Stimulated activated CD4-positive, alpha-beta T cell treated with anti-CD3 and anti-CD28 coated beads, Interleukin-1b, Interleukin-23, amount 100 ng/mL, for 48 hours (primary cell): ENCODE measurements at regions not wholly inside any gene's neighbourhood (a gene's known extent, or its start where the extent isn't known, plus 50 kb on each side); places are given as distances from the start of the nearest gene placed in this dataset.
"Not testable (repeated sequence)": the region's sequence is repeated elsewhere in the genome, so short reads cannot be mapped to it uniquely, and the experiment has no call there.

Experiments
- DNase-seq: peaks from one replicate; pipeline ENCODE4 v3.0.0-alpha.2; 2020

GRCh38 chr18:26648509-26649192 lies 100.3 kb upstream of the KCTD1 start:
- no peak for DNase-seq

- DNase-seq, result no peak
Measured at GRCh38 chr18:26646901-26647300, 98.5 kb upstream of the KCTD1 start.

GRCh38 chr18:26642440-26643348 lies 94.3 kb upstream of the KCTD1 start:
- no peak for DNase-seq

- DNase-seq, result no peak
Measured at GRCh38 chr18:26640541-26640940, 92.2 kb upstream of the KCTD1 start.

DNA sequence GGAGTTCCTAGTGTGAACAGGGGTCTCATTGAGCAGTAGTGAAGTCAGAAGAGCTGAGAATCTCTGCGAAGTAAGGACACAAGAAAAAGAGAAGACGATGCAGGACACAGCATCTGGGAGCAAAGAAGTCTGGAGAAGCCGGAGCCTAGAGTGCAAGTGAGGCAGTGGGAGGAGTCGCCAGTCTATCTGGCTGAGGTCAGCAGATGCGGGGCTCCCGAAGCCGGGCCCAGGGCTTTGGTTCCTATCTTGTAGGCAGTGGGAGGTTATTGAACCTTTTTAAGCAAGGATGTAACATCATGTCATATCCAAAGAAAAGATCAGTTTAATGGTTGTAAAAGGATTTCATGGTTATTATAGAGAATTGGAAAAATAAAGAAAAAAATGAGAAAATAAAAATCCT lies 90.8 kb upstream of the KCTD1 start:
- no peak for DNase-seq

DNA sequence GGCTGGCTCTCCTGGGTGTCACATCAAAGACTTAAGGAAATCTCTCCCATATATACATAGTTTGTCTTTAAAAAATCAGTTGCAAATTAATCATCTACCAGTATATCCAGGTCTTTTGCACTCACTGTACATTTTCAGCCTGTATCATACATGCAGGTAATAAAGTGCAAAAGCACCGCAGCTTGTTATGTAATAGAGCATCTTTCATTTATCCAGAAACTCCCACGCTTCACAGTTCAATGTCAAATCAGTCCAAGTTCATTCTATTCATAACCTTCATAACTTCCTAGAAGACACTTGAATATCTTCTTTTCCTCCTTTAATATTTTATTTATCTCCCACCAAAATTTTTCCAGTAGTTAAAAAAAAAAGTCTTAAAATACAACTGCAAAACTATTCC lies 89.6 kb upstream of the KCTD1 start:
- no peak for DNase-seq

DNA sequence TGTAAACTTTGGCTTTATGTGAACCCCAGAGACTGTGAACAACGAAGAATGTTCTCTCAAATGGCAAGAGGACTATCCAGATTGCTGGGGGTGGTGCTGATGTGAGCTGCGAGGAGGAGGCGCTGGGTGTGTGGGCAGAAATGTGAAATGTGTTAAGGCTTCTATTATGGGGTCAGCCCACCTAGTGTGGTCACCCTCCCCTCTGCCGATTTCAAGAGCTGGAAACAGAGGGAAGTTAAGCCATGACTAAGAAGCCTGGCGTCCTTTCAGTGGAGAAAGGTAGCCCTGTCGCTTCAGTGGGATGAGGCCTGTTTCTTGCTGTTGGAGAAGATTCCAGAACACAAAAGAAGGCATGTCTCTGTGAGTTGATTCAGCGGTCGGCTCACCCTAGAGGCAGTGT lies 89.0 kb upstream of the KCTD1 start:
- no peak for DNase-seq

DNA sequence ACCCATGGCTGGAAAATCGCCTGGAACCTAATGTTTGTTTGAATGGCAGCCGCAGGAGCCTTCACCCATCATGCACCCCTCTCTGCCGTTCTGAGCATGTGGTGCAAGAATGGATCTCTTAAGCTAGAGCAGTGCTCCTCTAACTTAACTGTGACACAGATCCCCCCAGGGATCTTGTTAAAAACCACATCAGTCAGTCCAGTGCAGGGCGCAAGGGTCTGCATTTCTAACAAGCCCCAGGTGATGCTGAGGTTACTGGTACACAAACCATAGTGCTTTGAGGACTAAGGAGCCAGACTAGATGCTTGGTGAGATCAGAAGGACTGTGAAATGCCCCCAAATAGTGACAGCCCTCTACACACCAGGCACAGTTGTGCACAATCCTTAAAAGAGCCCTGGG lies 87.1 kb upstream of the KCTD1 start:
- DNase-seq, result no peak

- no peak for DNase-seq
Measured at GRCh38 chr18:26634631-26635030, 86.3 kb upstream of the KCTD1 start.

DNA sequence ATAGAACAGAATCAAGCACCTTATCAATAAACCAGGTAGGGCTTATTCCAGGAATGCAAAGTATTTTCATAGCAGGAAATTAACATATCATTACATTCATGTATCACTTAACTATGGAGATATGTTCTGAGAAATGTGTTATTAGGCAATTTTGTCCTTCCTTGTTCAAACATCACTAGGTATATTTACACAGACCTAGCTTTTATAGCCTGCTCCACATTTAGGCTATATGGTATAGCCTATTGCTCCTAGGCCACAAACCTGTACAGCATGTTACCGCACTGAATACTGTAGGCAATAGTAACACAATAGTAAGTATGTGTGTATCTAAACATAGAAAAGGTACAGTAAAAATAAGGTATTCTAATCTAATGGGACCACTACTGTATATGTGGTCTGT lies 82.8 kb upstream of the KCTD1 start:
- DNase-seq, result no peak

GRCh38 chr18:26630596-26630995 lies 82.2 kb upstream of the KCTD1 start:
- DNase-seq, result no peak

DNA sequence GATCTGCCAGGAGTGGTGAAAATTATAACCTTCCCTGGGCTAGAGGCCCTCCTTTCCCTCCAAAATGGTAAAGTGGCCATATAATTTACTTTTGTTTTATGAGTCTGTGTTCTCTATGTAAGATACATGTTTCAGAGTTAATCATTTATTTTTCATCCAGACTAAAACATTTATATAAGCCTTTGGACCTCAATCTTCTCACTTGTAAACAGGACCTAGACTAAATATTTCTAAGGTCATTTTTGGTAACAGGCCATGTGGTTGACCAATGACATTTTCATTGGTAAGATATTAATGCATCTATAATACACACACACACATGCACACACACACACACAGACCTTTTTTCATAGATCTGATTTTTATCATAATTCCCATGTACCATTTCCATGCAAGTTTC lies 79.7 kb upstream of the KCTD1 start:
- DNase-seq, result no peak

DNA sequence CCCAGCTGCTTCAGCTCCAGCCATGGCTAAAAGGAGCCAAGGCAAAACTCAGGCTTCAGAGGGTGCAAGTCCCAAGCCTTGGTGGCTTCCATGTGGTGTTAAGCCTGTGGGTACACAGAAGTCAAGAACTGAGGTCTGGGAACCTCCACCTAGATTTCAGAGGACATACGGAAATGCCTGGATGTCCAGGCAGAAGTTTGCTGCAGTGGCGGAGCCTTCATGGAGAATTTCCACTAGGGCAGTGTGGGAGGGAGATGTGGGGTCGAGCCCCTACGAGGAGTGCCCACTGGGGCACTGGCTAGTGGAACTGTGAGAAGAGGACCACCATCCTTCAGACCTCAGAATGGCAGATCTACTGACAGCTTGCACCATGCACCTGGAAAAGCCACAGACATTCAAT lies 76.1 kb upstream of the KCTD1 start:
- no peak for DNase-seq

DNA sequence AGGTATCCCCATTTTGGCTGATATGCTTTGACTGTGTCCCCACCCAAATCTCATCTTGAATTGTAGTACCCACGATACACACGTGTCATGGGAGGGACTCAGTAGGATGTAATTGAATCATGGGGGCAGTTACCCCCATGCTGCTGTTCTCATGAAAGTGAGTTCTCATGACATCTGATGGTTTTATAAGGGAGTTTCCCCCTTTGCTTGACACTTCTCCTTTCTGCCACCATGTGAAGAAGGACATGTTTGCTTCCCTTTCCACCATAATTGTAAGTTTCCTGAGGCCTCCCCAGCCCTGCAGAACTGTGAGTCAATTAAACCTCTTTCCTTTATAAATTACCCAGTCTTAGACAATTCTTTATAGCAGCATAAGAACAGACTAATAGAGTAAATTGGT lies 75.0 kb upstream of the KCTD1 start:
- not testable (repeated sequence) for DNase-seq

- DNase-seq, result peak; percentile 13
Measured at GRCh38 chr18:26621161-26622026, 73.0 kb upstream of the KCTD1 start.

DNA sequence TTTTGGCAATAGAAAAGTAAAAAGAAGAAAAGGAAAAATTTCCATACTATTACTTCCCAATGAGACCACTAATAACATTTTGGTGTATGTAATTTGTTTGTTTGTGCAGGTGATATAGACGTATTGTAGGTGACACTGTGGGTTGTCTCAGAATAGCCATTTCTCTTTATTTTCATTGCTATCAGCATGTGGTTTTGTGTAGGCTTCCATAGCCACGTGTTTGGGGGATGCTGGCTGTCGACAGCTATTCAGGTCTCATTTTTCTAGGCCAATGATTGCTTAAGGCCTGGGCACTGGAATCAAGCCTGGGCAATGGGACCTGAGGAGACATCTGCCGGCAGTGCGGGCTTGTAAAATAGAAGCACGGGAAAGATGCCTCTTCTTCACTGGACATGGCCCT lies 71.0 kb upstream of the KCTD1 start:
- no peak for DNase-seq

DNA sequence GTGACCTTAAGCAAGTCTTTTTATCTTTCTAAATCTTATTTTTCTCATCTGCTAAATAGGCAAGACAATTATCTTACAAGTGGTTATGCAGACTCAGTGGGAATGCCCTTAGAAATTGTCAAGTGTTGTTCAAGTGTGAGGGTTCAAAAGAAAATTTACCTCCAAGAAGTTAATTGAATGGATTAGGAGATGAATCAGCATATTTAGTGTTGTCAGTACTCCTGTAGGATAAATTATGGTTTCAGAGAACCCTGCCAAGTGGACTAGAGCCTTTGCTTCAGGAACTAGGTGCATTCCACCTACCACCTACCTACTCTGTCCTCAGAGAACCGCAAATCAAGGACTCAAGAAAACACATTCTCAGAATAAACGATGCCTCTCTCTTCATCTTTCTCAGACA lies 69.8 kb upstream of the KCTD1 start:
- DNase-seq, result no peak

DNA sequence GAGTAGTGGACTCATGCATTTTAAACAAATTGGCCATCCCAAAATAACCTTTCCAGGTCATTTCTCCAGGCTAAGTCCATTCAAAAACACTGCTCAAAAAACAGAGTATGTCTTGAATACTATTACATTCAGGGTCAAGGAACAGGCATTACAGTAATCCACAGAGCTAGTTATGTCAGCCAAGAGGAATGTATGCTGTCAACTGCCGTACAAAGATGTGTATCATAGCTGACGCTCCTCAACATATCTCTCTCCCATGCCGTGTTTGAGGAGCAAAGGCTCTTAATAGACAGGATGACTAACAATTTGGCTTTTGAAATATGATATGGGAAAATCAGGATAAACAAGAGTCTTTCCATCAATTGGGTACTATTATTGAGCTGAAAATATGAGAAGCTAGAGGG lies 68.8 kb upstream of the KCTD1 start:
- no peak for DNase-seq

DNA sequence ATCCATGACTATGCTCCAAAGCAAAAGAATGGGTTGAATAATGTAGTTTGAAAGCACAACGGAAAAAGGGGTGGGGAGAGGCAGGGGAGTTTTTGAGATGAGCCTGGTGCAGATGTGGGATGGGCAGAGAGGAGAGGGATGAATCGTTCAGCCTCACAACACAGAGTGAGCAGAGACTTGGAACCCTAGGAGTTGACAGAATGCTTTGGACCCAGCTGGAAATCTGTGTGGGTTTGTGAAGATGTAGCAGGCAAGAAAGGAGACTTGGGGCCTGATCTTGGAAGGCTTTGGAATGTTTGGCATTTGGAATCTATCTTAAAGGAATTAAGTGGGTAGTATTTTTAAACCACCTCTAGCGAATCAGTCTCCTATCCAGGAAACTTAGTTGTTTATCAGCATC lies 66.0 kb upstream of the KCTD1 start:
- no peak for DNase-seq
